A549 (cell line): ENCODE measurements at regions not wholly inside any gene's neighbourhood (a gene's known extent, or its start where the extent isn't known, plus 50 kb on each side); places are given as distances from the start of the nearest gene placed in this dataset.

Source experiments
- CEBPB ChIP-seq, 2 experiments: fragments of >200 bp in 1 of 2; sonication (Bioruptor Twin) in 1 of 2; formaldehyde crosslinking in 1 of 2; IDR thresholded peaks; 2 replicates each; pipeline ENCODE4 v1.6.1; 2012 to 2016
- EP300 ChIP-seq, 2 experiments: fragments of >200 bp; sonication (Bioruptor Twin); formaldehyde crosslinking; IDR thresholded peaks; 2 replicates in 1 of 2; 3 replicates in 1 of 2; pipeline ENCODE4 v1.6.1; 2016 to 2017
- HOXA7 ChIP-seq: fragments of 250-450 bp; sonication (Bioruptor Pico); IDR thresholded peaks from 2 replicates; pipeline ENCODE4 v1.5.0; 2020; ENCODE audit warnings: mild to moderate bottlenecking, moderate library complexity
- MYC ChIP-seq: IDR thresholded peaks from 2 replicates; pipeline ENCODE4 v1.6.1; 2012; ENCODE audit warnings: mild to moderate bottlenecking, inconsistent platforms, low read length, improper control_type of control experiment, borderline replicate concordance
- NPAS2 ChIP-seq: fragments of 250-450 bp; sonication (Bioruptor Pico); IDR thresholded peaks from 2 replicates; pipeline ENCODE4 v1.8.0; 2022; ENCODE audit warnings: mild to moderate bottlenecking, moderate library complexity, borderline replicate concordance
- POLR2A ChIP-seq: IDR thresholded peaks from 2 replicates; pipeline ENCODE4 v1.6.1; 2012; ENCODE audit warnings: mild to moderate bottlenecking, low read length
- POLR2AphosphoS2 ChIP-seq: conservative IDR thresholded peaks from 2 replicates; pipeline ENCODE4 v1.6.1; 2012; ENCODE audit warnings: low read length, improper control_type of control experiment, inconsistent platforms
- REST ChIP-seq: fragments of 200-600 bp; sonication (generic); IDR thresholded peaks from 2 replicates; pipeline ENCODE4 v1.6.1; 2016; ENCODE audit warnings: antibody characterized with exemption, mild to moderate bottlenecking, moderate library complexity
- TP53 ChIP-seq: fragments of 250-450 bp; sonication (Bioruptor Pico); IDR thresholded peaks from 2 replicates; pipeline ENCODE4 v1.5.0; 2021; ENCODE audit warnings: mild to moderate bottlenecking, moderate library complexity
- TF ChIP-seq, protein P1 (sequence below): fragments of >200 bp; sonication (Bioruptor Twin); formaldehyde crosslinking; IDR thresholded peaks from 3 replicates; pipeline ENCODE4 v1.5.1; 2016
- TF ChIP-seq, protein P2 (sequence below): IDR thresholded peaks from 2 replicates; pipeline ENCODE4 v1.6.1; 2012
- TF ChIP-seq, protein P3 (sequence below): fragments of 450-650 bp; IDR thresholded peaks from 2 replicates; pipeline ENCODE4 v1.6.1; 2014; ENCODE audit warnings: antibody characterized with exemption

DNA sequence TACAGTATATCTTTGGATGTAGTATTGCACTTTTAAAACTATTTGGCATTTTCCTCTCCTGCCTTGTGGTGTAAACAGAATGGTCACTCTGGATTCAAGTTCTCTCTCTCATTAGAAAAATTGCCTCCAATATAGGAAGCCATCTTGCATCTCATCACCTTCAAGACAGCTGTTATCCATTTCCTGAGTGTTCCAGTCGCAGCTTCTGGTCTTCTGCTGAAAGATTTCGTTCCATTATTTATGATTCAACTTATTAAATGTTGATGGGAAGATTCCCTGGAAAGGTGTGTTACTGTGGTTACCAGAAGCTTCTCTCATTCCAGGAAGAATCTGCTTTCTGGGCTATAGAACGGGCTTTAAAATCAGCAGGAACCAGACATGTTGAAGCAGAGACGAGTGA, 568.3 kb upstream of the SLIT2 start:
- TF ChIP-seq POLR2A (no peak), HOXA7 (CRISPR knock-in tag) (no peak), MYC (no peak), TP53 (CRISPR knock-in tag) (no peak), NPAS2 (CRISPR knock-in tag) (no peak), POLR2AphosphoS2 (no peak), EP300 (IDR thresholded peaks at IDR 0.05) (no peak), REST (no peak), CEBPB (IDR thresholded peaks at IDR 0.05) (no peak)
- TF ChIP-seq, protein P1, sequence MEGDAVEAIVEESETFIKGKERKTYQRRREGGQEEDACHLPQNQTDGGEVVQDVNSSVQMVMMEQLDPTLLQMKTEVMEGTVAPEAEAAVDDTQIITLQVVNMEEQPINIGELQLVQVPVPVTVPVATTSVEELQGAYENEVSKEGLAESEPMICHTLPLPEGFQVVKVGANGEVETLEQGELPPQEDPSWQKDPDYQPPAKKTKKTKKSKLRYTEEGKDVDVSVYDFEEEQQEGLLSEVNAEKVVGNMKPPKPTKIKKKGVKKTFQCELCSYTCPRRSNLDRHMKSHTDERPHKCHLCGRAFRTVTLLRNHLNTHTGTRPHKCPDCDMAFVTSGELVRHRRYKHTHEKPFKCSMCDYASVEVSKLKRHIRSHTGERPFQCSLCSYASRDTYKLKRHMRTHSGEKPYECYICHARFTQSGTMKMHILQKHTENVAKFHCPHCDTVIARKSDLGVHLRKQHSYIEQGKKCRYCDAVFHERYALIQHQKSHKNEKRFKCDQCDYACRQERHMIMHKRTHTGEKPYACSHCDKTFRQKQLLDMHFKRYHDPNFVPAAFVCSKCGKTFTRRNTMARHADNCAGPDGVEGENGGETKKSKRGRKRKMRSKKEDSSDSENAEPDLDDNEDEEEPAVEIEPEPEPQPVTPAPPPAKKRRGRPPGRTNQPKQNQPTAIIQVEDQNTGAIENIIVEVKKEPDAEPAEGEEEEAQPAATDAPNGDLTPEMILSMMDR = no peak
- TF ChIP-seq, protein P2, sequence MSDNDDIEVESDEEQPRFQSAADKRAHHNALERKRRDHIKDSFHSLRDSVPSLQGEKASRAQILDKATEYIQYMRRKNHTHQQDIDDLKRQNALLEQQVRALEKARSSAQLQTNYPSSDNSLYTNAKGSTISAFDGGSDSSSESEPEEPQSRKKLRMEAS = no peak
- TF ChIP-seq, protein P3, sequence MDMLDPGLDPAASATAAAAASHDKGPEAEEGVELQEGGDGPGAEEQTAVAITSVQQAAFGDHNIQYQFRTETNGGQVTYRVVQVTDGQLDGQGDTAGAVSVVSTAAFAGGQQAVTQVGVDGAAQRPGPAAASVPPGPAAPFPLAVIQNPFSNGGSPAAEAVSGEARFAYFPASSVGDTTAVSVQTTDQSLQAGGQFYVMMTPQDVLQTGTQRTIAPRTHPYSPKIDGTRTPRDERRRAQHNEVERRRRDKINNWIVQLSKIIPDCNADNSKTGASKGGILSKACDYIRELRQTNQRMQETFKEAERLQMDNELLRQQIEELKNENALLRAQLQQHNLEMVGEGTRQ = no peak
